GM12878 (cell line): ENCODE measurements at regions not wholly inside any gene's neighbourhood (a gene's known extent, or its start where the extent isn't known, plus 50 kb on each side); places are given as distances from the start of the nearest gene placed in this dataset.

Experiments used
- ATAC-seq: fragments of 200-7000 bp; cut with Tn5 transposase; 3 replicates; pipeline ENCODE4 v1.9.1; 2020; ENCODE audit warnings: mild to moderate bottlenecking, moderate library complexity
- BruUV-seq: library from RNA; stranded (reverse); fragments of 400-500 nt; replicated peaks from 2 replicates; lab custom pipeline; 2021; lab: Mats Ljungman, UMichigan
- CTCF ChIA-PET: fragments of 300-600 bp; sonication (Branson Sonifier 250); formaldehyde crosslinking; extraction: SDS; loops from one replicate; lab custom pipeline; 2021; ENCODE audit warnings: inconsistent platforms; lab: Yijun Ruan, JAX
- POLR2A ChIA-PET: fragments of 350-600 bp; formaldehyde crosslinking; extraction: SDS; loops from one replicate; lab custom pipeline; 2021; ENCODE audit warnings: inconsistent platforms; lab: Charles Lee
- RAD21 ChIA-PET: fragments of 300-600 bp; sonication (Branson Sonifier 250); formaldehyde crosslinking; loops from one replicate; lab custom pipeline; 2023; ENCODE audit warnings: antibody characterized with exemption; ENCODE audit not compliant: unreplicated experiment; lab: Charles Lee
- SMC1A ChIA-PET: fragments of 300-600 bp; sonication (Branson Sonifier 250); formaldehyde crosslinking; loops from one replicate; lab custom pipeline; 2023; ENCODE audit not compliant: unreplicated experiment, uncharacterized antibody; lab: Charles Lee
- DNase-seq: peaks from one replicate; pipeline ENCODE4 v3.0.0-alpha.2; 2011; ENCODE audit warnings: low read depth, low spot score
- FAIRE-seq: peaks from 3 replicates; lab custom pipeline; 2011; peaks lifted over from hg19 to GRCh38; lab: Jason Lieb, UNC
- H2AFZ ChIP-seq: 2 replicates; pipeline ENCODE4 v1.6.0; 2011; ENCODE audit warnings: low read depth, low read length, control low read depth; ENCODE audit not compliant: control insufficient read depth
- H3K27ac ChIP-seq: 2 replicates; pipeline ENCODE4 v1.5.1; 2011; ENCODE audit warnings: control low read depth; ENCODE audit not compliant: control insufficient read depth, insufficient read depth
- H3K27me3 ChIP-seq, 2 experiments: replicated peaks in 1 of 2; 2 replicates each; pipeline versions ENCODE4 v1.6.0 to v1.6.1; 2011; ENCODE audit warnings: low read length in 1 of 2; ENCODE audit not compliant: control insufficient read depth in 2 of 2, insufficient read depth in 2 of 2
- H3K36me3 ChIP-seq, 2 experiments: 2 replicates each; pipeline ENCODE4 v1.5.1; 2011; ENCODE audit warnings: low read length in 1 of 2; ENCODE audit not compliant: control insufficient read depth in 2 of 2, insufficient read depth in 2 of 2
- H3K4me1 ChIP-seq: 2 replicates; pipeline ENCODE4 v1.6.1; 2011; ENCODE audit warnings: mild to moderate bottlenecking, low read length, moderate library complexity, mixed read lengths; ENCODE audit not compliant: control insufficient read depth, insufficient read depth
- H3K4me2 ChIP-seq: 2 replicates; pipeline ENCODE4 v1.6.0; 2011; ENCODE audit warnings: control low read depth; ENCODE audit not compliant: control insufficient read depth, insufficient read depth
- H3K4me3 ChIP-seq: fragments of 200-600 bp; sonication (generic); 2 replicates; pipeline ENCODE4 v1.5.1; 2016
- H3K79me2 ChIP-seq: 2 replicates; pipeline ENCODE4 v1.6.0; 2011; ENCODE audit warnings: low read length; ENCODE audit not compliant: control insufficient read depth, insufficient read depth
- H3K9ac ChIP-seq: 2 replicates; pipeline ENCODE4 v1.8.0; 2011; ENCODE audit warnings: low read length, control low read depth, mixed read lengths; ENCODE audit not compliant: control insufficient read depth, insufficient read depth
- H3K9me3 ChIP-seq: replicated peaks from 3 replicates; pipeline ENCODE4 v1.5.1; 2011; ENCODE audit warnings: mild to moderate bottlenecking, low read length; ENCODE audit not compliant: control insufficient read depth, insufficient read depth
- H4K20me1 ChIP-seq: 2 replicates; pipeline ENCODE4 v1.6.0; 2011; ENCODE audit not compliant: control insufficient read depth, insufficient read depth
- BCL11A ChIP-seq: IDR thresholded peaks from 2 replicates; pipeline ENCODE4 v1.6.1; 2011; ENCODE audit warnings: low read depth, low read length
- CBX3 ChIP-seq: fragments of 200-600 bp; sonication (generic); IDR thresholded peaks from 2 replicates; pipeline ENCODE4 v1.6.1; 2016; ENCODE audit warnings: low read depth, borderline replicate concordance
- CREB1 ChIP-seq: IDR thresholded peaks from 2 replicates; pipeline ENCODE4 v1.6.1; 2012; ENCODE audit warnings: low read depth, mild to moderate bottlenecking, inconsistent platforms
- EZH2 ChIP-seq: IDR thresholded peaks from 2 replicates; pipeline ENCODE4 v1.6.1; 2012; ENCODE audit warnings: low read depth, mild to moderate bottlenecking, control low read depth, inconsistent platforms, low read length, borderline replicate concordance; ENCODE audit not compliant: control insufficient read depth
- FOXM1 ChIP-seq: IDR thresholded peaks from 2 replicates; pipeline ENCODE4 v1.6.1; 2012; ENCODE audit warnings: low read depth, mild to moderate bottlenecking, inconsistent platforms, low read length, moderate library complexity
- IKZF1 ChIP-seq: fragments of 450-650 bp; conservative IDR thresholded peaks from 2 replicates; pipeline ENCODE4 v1.6.1; 2017; ENCODE audit warnings: antibody characterized with exemption, mild to moderate bottlenecking
- JUND ChIP-seq: IDR thresholded peaks from 2 replicates; pipeline ENCODE4 v1.6.1; 2012; ENCODE audit warnings: low read depth, mild to moderate bottlenecking, low read length, improper control_type of control experiment, moderate library complexity
- NBN ChIP-seq: fragments of 450-650 bp; IDR thresholded peaks from 2 replicates; pipeline ENCODE4 v1.6.1; 2016
- RAD51 ChIP-seq: fragments of 450-650 bp; IDR thresholded peaks from 2 replicates; pipeline ENCODE4 v1.6.1; 2016; ENCODE audit warnings: moderate library complexity, mild to moderate bottlenecking, inconsistent platforms
- SP1 ChIP-seq: IDR thresholded peaks from one replicate; pipeline ENCODE4 v1.6.1; 2011; ENCODE audit warnings: low read depth, low read length
- ZBED1 ChIP-seq: IDR thresholded peaks from 2 replicates; pipeline ENCODE4 v1.6.1; 2016; ENCODE audit warnings: borderline replicate concordance
- ZBTB11 ChIP-seq: fragments of 450-650 bp; formaldehyde crosslinking; IDR thresholded peaks from 2 replicates; pipeline ENCODE4 v1.5.0; 2022; ENCODE audit warnings: mild to moderate bottlenecking, missing genetic modification characterization
- ZBTB4 ChIP-seq: fragments of 450-650 bp; formaldehyde crosslinking; IDR thresholded peaks from 2 replicates; pipeline ENCODE4 v1.4.0; 2022; ENCODE audit warnings: mild to moderate bottlenecking, moderate library complexity
- ZNF622 ChIP-seq: fragments of 450-650 bp; IDR thresholded peaks from 2 replicates; pipeline ENCODE4 v1.6.1; 2017; ENCODE audit warnings: mild to moderate bottlenecking, inconsistent platforms
- WGBS: methylation state at CpG from one replicate; pipeline ENCODE4 v1.1.6; 2016; ENCODE audit warnings: low lambda C conversion rate; ENCODE audit not compliant: insufficient replicate concordance, insufficient coverage; ENCODE audit errors: missing lambda C conversion rate; 5-methylcytosine and 5-hydroxymethylcytosine counted together
- in situ Hi-C: fragments of 300-500 bp; cut with MboI; formaldehyde crosslinking; loops from 9 replicates; pipeline ENCODE4 v1.14.3; 2018; ENCODE audit warnings: mixed read lengths
- intact Hi-C: fragments of 100-400 bp; cut with micrococcal nuclease; formaldehyde crosslinking; loops from one replicate; pipeline ENCODE4 v1.14.2; 2022; ENCODE audit not compliant: unreplicated experiment
- TF ChIP-seq, protein P1 (sequence below): fragments of 450-650 bp; IDR thresholded peaks from 2 replicates; pipeline ENCODE4 v1.6.1; 2017; ENCODE audit warnings: mild to moderate bottlenecking

DNA sequence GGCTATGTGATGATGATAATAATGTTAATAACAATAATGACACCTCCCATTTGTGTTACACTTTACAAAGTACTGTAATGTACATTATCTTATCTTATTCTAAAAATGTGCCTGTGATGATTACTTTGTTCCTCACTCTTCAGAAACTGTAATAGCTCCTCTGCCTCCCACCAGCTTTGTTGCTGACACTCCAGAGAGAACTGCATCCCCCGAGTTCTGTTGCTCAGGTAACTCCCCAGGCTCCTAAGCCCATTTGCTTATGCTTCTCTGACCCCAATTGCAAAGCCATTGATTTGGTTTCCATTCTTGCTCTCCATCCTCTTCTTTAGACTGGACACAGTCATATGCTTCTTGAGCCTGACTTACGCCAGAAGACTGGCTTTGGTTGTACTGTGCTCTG is 319.7 kb downstream of the EPM2A start (continued):
- TF ChIP-seq ZBTB11 (CRISPR knock-in tag) (no peak), ZBTB4 (CRISPR knock-in tag) (no peak), SP1 (no peak), ZBED1 (no peak), IKZF1 (no peak), JUND (no peak), NBN (no peak)

DNA sequence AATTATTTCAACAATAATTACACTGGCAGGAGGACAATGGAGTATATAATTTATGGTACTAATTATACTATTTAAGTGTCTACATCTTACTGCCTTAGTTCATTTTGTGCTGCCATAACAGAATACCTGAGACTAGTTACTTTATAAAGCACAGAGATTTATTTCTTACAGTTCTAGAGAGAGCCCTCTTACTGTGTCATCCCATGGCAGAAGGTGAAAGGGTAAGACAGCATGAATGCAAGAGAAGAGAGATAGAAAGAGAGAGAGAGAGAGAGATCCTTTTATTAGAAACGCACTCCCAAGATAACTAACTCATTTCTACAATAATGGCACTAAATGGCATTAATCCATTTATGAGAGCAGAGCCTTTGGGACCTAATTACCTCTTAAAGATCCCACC is 314.7 kb downstream of the EPM2A start:
- no TSS peak for BruUV-seq
- H3K79me2 ChIP-seq = no peaks in the 10 kb centered on the region
- no peak overlapping the region for H2AFZ ChIP-seq
- no peak overlapping the region for H3K4me3 ChIP-seq
- ChIA-PET CTCF (no interaction called here), RAD21 (no interaction called here), POLR2A (no interaction called here), SMC1A (no interaction called here)
- H3K4me2 ChIP-seq = no peak overlapping the region
- no peaks in the 10 kb centered on the region for H3K9me3 ChIP-seq
- no peaks in the 10 kb centered on the region for H3K36me3 ChIP-seq
- no peaks in the 10 kb centered on the region for H3K4me1 ChIP-seq
- no peaks in the 10 kb centered on the region for H4K20me1 ChIP-seq
- no peak overlapping the region for H3K27ac ChIP-seq
- ATAC-seq (no peak), FAIRE-seq (no peak), DNase-seq (no peak)
- intact Hi-C loops = no loop called here
- no peak overlapping the region for H3K9ac ChIP-seq
- WGBS = 10% methylated on average over 1 of the region's 1 CpG
- no peaks in the 10 kb centered on the region for H3K27me3 ChIP-seq
- in situ Hi-C loops = no loop called here
- no peak for TF ChIP-seq EZH2
- no peak for TF ChIP-seq CBX3
- TF ChIP-seq ZNF622 = no peak
- TF ChIP-seq BCL11A = no peak
- no peak for TF ChIP-seq FOXM1
- TF ChIP-seq, protein P1, sequence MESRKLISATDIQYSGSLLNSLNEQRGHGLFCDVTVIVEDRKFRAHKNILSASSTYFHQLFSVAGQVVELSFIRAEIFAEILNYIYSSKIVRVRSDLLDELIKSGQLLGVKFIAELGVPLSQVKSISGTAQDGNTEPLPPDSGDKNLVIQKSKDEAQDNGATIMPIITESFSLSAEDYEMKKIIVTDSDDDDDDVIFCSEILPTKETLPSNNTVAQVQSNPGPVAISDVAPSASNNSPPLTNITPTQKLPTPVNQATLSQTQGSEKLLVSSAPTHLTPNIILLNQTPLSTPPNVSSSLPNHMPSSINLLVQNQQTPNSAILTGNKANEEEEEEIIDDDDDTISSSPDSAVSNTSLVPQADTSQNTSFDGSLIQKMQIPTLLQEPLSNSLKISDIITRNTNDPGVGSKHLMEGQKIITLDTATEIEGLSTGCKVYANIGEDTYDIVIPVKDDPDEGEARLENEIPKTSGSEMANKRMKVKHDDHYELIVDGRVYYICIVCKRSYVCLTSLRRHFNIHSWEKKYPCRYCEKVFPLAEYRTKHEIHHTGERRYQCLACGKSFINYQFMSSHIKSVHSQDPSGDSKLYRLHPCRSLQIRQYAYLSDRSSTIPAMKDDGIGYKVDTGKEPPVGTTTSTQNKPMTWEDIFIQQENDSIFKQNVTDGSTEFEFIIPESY = no peak
- TF ChIP-seq CREB1 = no peak
- TF ChIP-seq SP1 = no peak
- TF ChIP-seq RAD51 = no peak
